ENCODE measurements at regions not wholly inside any gene's neighbourhood (a gene's known extent, or its start where the extent isn't known, plus 50 kb on each side); places are given as distances from the start of the nearest gene placed in this dataset.
"Not testable (repeated sequence)": the region's sequence is repeated elsewhere in the genome, so short reads cannot be mapped to it uniquely, and the experiment has no call there.

GRCh38 chr5:63794979-63795378, 167.3 kb downstream of the HTR1A start:
- Mint-ChIP-seq H3K36me3 (no peaks in the 10 kb centered on the region), H3K4me3 (no peak overlapping the region), H3K4me1 (no peaks in the 10 kb centered on the region), H3K9me3 (peaks cover 19% of the 10 kb centered on the region), H3K27ac (no peak overlapping the region), H3K27me3 (no peaks in the 10 kb centered on the region)
- ATAC-seq: no peak

GRCh38 chr5:63794296-63794695, 167.9 kb downstream of the HTR1A start:
- ATAC-seq: no peak
- Mint-ChIP-seq H3K27ac (no peak overlapping the region), H3K27me3 (no peaks in the 10 kb centered on the region)

GRCh38 chr5:63774939-63775338, 187.3 kb downstream of the HTR1A start:
- H3K4me3 Mint-ChIP-seq: no peak overlapping the region
- ATAC-seq: no peak
- H3K27ac Mint-ChIP-seq: no peak overlapping the region
- H3K9me3 Mint-ChIP-seq: no peaks in the 10 kb centered on the region
- no peaks in the 10 kb centered on the region for H3K27me3 Mint-ChIP-seq
- no peaks in the 10 kb centered on the region for H3K36me3 Mint-ChIP-seq
- H3K4me1 Mint-ChIP-seq: no peaks in the 10 kb centered on the region

More at GRCh38 chr5:63794296-63794695, 167.9 kb downstream of the HTR1A start:
- peaks cover 19% of the 10 kb centered on the region for H3K9me3 Mint-ChIP-seq
- H3K36me3 Mint-ChIP-seq: no peaks in the 10 kb centered on the region
- H3K4me1 Mint-ChIP-seq: no peaks in the 10 kb centered on the region
- no peak overlapping the region for H3K4me3 Mint-ChIP-seq

GRCh38 chr5:63768221-63768620, 194.0 kb downstream of the HTR1A start:
- H3K36me3 Mint-ChIP-seq: no peaks in the 10 kb centered on the region
- no peak for ATAC-seq
- no peak overlapping the region for H3K4me3 Mint-ChIP-seq
- no peak overlapping the region for H3K27ac Mint-ChIP-seq
- H3K4me1 Mint-ChIP-seq: no peaks in the 10 kb centered on the region
- no peaks in the 10 kb centered on the region for H3K27me3 Mint-ChIP-seq
- H3K9me3 Mint-ChIP-seq: peaks cover 8% of the 10 kb centered on the region

GRCh38 chr5:63760965-63761364, 201.3 kb downstream of the HTR1A start:
- peaks cover 4% of the 10 kb centered on the region for H3K9me3 Mint-ChIP-seq
- H3K4me3 Mint-ChIP-seq: no peak overlapping the region
- no peaks in the 10 kb centered on the region for H3K36me3 Mint-ChIP-seq
- no peak overlapping the region for H3K27ac Mint-ChIP-seq
- no peak for ATAC-seq
- H3K27me3 Mint-ChIP-seq: no peaks in the 10 kb centered on the region
- H3K4me1 Mint-ChIP-seq: no peaks in the 10 kb centered on the region

GRCh38 chr5:63743096-63743798, 219.0 kb downstream of the HTR1A start:
- no peak for ATAC-seq
- Mint-ChIP-seq H3K36me3 (no peaks in the 10 kb centered on the region), H3K27ac (no peak overlapping the region), H3K9me3 (peaks cover 10% of the 10 kb centered on the region), H3K27me3 (no peaks in the 10 kb centered on the region), H3K4me3 (no peak overlapping the region), H3K4me1 (no peaks in the 10 kb centered on the region)

- not testable (repeated sequence) for H3K4me3 Mint-ChIP-seq, ATAC-seq, H3K9me3 Mint-ChIP-seq, H3K36me3 Mint-ChIP-seq, H3K4me1 Mint-ChIP-seq, H3K27ac Mint-ChIP-seq, H3K27me3 Mint-ChIP-seq
Measured at GRCh38 chr5:63732880-63733279, 229.4 kb downstream of the HTR1A start.

- no peaks in the 10 kb centered on the region for H3K36me3 Mint-ChIP-seq
- no peaks in the 10 kb centered on the region for H3K4me1 Mint-ChIP-seq
- no peak overlapping the region for H3K27ac Mint-ChIP-seq
- H3K27me3 Mint-ChIP-seq: no peaks in the 10 kb centered on the region
- no peak overlapping the region for H3K4me3 Mint-ChIP-seq
- peaks cover 3% of the 10 kb centered on the region for H3K9me3 Mint-ChIP-seq
- no peak for ATAC-seq
Measured at GRCh38 chr5:63727583-63727982, 234.7 kb downstream of the HTR1A start.

GRCh38 chr5:63726496-63726895, 235.7 kb downstream of the HTR1A start:
- Mint-ChIP-seq H3K27me3 (no peaks in the 10 kb centered on the region), H3K9me3 (peaks cover 3% of the 10 kb centered on the region), H3K27ac (no peak overlapping the region), H3K36me3 (no peaks in the 10 kb centered on the region), H3K4me3 (no peak overlapping the region), H3K4me1 (no peaks in the 10 kb centered on the region)
- ATAC-seq: no peak

- Mint-ChIP-seq H3K4me1 (no peaks in the 10 kb centered on the region), H3K9me3 (peaks cover 2% of the 10 kb centered on the region), H3K36me3 (no peaks in the 10 kb centered on the region), H3K4me3 (no peak overlapping the region), H3K27me3 (no peaks in the 10 kb centered on the region), H3K27ac (no peak overlapping the region)
- ATAC-seq: no peak
Measured at GRCh38 chr5:63719147-63719546, 243.1 kb downstream of the HTR1A start.

GRCh38 chr5:63700241-63700640, 262.0 kb downstream of the HTR1A start:
- H3K36me3 Mint-ChIP-seq: no peaks in the 10 kb centered on the region
- H3K4me3 Mint-ChIP-seq: no peak overlapping the region
- ATAC-seq: no peak
- no peaks in the 10 kb centered on the region for H3K4me1 Mint-ChIP-seq
- no peaks in the 10 kb centered on the region for H3K27me3 Mint-ChIP-seq
- H3K9me3 Mint-ChIP-seq: peaks cover 2% of the 10 kb centered on the region
- H3K27ac Mint-ChIP-seq: no peak overlapping the region

- no peak overlapping the region for H3K27ac Mint-ChIP-seq
- no peaks in the 10 kb centered on the region for H3K27me3 Mint-ChIP-seq
- H3K36me3 Mint-ChIP-seq: no peaks in the 10 kb centered on the region
- no peak for ATAC-seq
- no peak overlapping the region for H3K4me3 Mint-ChIP-seq
- H3K9me3 Mint-ChIP-seq: no peaks in the 10 kb centered on the region
- no peaks in the 10 kb centered on the region for H3K4me1 Mint-ChIP-seq
Measured at GRCh38 chr5:63697811-63698210, 264.4 kb downstream of the HTR1A start.

- Mint-ChIP-seq H3K4me3 (no peak overlapping the region), H3K9me3 (no peaks in the 10 kb centered on the region), H3K36me3 (no peaks in the 10 kb centered on the region), H3K27me3 (no peaks in the 10 kb centered on the region), H3K27ac (no peak overlapping the region), H3K4me1 (no peaks in the 10 kb centered on the region)
- ATAC-seq: no peak
Measured at GRCh38 chr5:63690546-63690945, 271.7 kb downstream of the HTR1A start.

GRCh38 chr5:63687854-63688516, 274.3 kb downstream of the HTR1A start:
- Mint-ChIP-seq H3K36me3 (no peaks in the 10 kb centered on the region), H3K4me3 (no peak overlapping the region), H3K27ac (no peak overlapping the region), H3K4me1 (no peaks in the 10 kb centered on the region), H3K9me3 (no peaks in the 10 kb centered on the region), H3K27me3 (no peaks in the 10 kb centered on the region)
- ATAC-seq: no peak

- Mint-ChIP-seq H3K4me1 (no peaks in the 10 kb centered on the region), H3K9me3 (no peaks in the 10 kb centered on the region), H3K27me3 (no peaks in the 10 kb centered on the region), H3K27ac (no peak overlapping the region), H3K36me3 (no peaks in the 10 kb centered on the region), H3K4me3 (no peak overlapping the region)
- no peak for ATAC-seq
Measured at GRCh38 chr5:63686938-63687337, 275.3 kb downstream of the HTR1A start.

GRCh38 chr5:63686181-63686580, 276.1 kb downstream of the HTR1A start:
- H3K4me1 Mint-ChIP-seq: no peaks in the 10 kb centered on the region
- no peaks in the 10 kb centered on the region for H3K36me3 Mint-ChIP-seq
- ATAC-seq: no peak
- H3K4me3 Mint-ChIP-seq: no peak overlapping the region
- peaks cover 3% of the 10 kb centered on the region for H3K9me3 Mint-ChIP-seq
- H3K27me3 Mint-ChIP-seq: no peaks in the 10 kb centered on the region
- no peak overlapping the region for H3K27ac Mint-ChIP-seq

All from stimulated activated memory B cell treated with anti-CD40 and anti-IgM and Interleukin-4, amounts not matched to agents 10 μg/mL and 1 μg/mL and 100 μg/mL, for 72 hours (primary cell).